ENCODE measurements at regions not wholly inside any gene's neighbourhood (a gene's known extent, or its start where the extent isn't known, plus 50 kb on each side); places are given as distances from the start of the nearest gene placed in this dataset.

- Histone ChIP-seq H3K27me3 (ENCODE audit: control insufficient read depth in 2 of 2, insufficient read depth in 2 of 2, low read length in 2 of 2) (no peaks in the 10 kb centered on the region), H3K9me3 (ENCODE audit: control insufficient read depth in 2 of 2, low read length in 2 of 2) (no peaks in the 10 kb centered on the region), H3K9ac (ENCODE audit: low read depth in 1 of 2, low read length in 2 of 2) (no peak overlapping the region), H3K36me3 (ENCODE audit: control insufficient read depth in 2 of 2, insufficient read depth in 2 of 2, low read length in 2 of 2) (no peaks in the 10 kb centered on the region), H3K4me1 (ENCODE audit: control insufficient read depth in 2 of 2, insufficient read depth in 2 of 2, low read length in 2 of 2) (no peaks in the 10 kb centered on the region), H3K27ac (ENCODE audit: low read depth in 2 of 2, low read length in 2 of 2) (no peak overlapping the region), H3K4me3 (ENCODE audit: low read length in 2 of 2) (no peak overlapping the region)
These were observed 79.7 kb downstream of the MDH1 start for GRCh38 chr2:63668466-63668865.

- H3K36me3 ChIP-seq (ENCODE audit: control insufficient read depth in 2 of 2, insufficient read depth in 2 of 2, low read length in 2 of 2): no peaks in the 10 kb centered on the region
- no peak overlapping the region for H3K4me3 ChIP-seq (ENCODE audit: low read length in 2 of 2)
- H3K9me3 ChIP-seq (ENCODE audit: control insufficient read depth in 2 of 2, low read length in 2 of 2): no peaks in the 10 kb centered on the region
- no peaks in the 10 kb centered on the region for H3K27me3 ChIP-seq (ENCODE audit: control insufficient read depth in 2 of 2, insufficient read depth in 2 of 2, low read length in 2 of 2)
- H3K9ac ChIP-seq (ENCODE audit: low read depth in 1 of 2, low read length in 2 of 2): no peak overlapping the region
- H3K4me1 ChIP-seq (ENCODE audit: control insufficient read depth in 2 of 2, insufficient read depth in 2 of 2, low read length in 2 of 2): no peaks in the 10 kb centered on the region
- no peak overlapping the region for H3K27ac ChIP-seq (ENCODE audit: low read depth in 2 of 2, low read length in 2 of 2)
These were observed 80.8 kb downstream of the MDH1 start for GRCh38 chr2:63669596-63669995.

DNA sequence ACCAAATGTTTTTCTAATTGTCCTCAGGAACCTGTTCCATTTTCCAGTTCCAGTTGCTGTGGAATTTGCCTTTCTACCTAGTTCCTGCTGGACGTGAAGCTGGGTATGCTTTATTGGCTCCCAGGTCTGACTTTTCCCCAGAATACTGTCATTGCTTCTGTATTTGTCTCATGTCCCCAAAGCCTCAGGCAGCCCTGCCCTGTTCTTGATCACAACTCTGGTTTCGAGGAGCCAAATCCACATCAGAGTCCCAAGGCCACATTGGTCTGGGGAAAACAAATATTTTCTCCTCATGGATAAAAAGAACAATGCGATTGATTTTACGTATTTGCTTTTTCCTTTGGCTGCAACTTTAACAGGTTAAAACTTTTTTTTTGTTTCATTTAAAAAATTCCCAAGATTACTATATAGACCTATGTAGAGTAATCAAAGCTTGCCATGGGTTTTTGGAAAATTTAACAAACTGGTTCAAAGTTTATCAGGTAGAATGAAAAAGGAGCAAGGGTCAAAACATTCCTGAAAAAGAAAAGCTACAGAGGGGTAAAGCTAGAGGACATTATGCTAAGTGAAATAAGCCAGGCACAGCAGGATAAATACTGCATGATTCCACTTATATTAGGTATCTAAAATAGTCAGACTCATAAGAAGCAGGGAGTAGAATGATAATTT, 85.2 kb downstream of the MDH1 start:
- H3K27me3 ChIP-seq (ENCODE audit: control insufficient read depth in 2 of 2, insufficient read depth in 2 of 2, low read length in 2 of 2): no peaks in the 10 kb centered on the region
- no peaks in the 10 kb centered on the region for H3K9me3 ChIP-seq (ENCODE audit: control insufficient read depth in 2 of 2, low read length in 2 of 2)
- H3K36me3 ChIP-seq (ENCODE audit: control insufficient read depth in 2 of 2, insufficient read depth in 2 of 2, low read length in 2 of 2): no peaks in the 10 kb centered on the region
- H3K4me3 ChIP-seq (ENCODE audit: low read length in 2 of 2): no peak overlapping the region
- H3K27ac ChIP-seq (ENCODE audit: low read depth in 2 of 2, low read length in 2 of 2): no peak overlapping the region
- no peaks in the 10 kb centered on the region for H3K4me1 ChIP-seq (ENCODE audit: control insufficient read depth in 2 of 2, insufficient read depth in 2 of 2, low read length in 2 of 2)
- H3K9ac ChIP-seq (ENCODE audit: low read depth in 1 of 2, low read length in 2 of 2): no peak overlapping the region

DNA sequence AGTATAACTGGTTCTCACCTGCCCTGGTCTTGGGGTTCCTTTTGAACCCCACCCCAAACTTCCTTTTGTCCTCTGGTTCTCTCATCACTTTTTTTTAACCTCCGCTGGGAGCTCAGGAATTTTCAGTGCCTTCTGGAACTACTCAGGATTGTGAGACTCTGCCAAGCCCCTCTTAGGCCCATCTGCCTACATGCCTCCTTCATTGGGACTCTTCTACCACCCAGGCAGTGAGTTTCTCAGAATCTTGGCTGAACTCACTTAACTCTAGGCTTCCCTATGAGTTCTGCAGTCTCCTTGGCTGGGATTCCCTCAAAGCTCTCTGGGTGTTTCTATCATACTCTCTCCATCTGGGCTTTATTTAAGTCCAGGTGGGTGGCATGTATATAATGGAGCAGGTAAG, 86.3 kb downstream of the MDH1 start:
- no peak overlapping the region for H3K4me3 ChIP-seq (ENCODE audit: low read length in 2 of 2)
- H3K4me1 ChIP-seq (ENCODE audit: control insufficient read depth in 2 of 2, insufficient read depth in 2 of 2, low read length in 2 of 2): no peaks in the 10 kb centered on the region
- no peak overlapping the region for H3K27ac ChIP-seq (ENCODE audit: low read depth in 2 of 2, low read length in 2 of 2)
- H3K9ac ChIP-seq (ENCODE audit: low read depth in 1 of 2, low read length in 2 of 2): no peak overlapping the region
- no peaks in the 10 kb centered on the region for H3K9me3 ChIP-seq (ENCODE audit: control insufficient read depth in 2 of 2, low read length in 2 of 2)
- H3K27me3 ChIP-seq (ENCODE audit: control insufficient read depth in 2 of 2, insufficient read depth in 2 of 2, low read length in 2 of 2): no peaks in the 10 kb centered on the region
- no peaks in the 10 kb centered on the region for H3K36me3 ChIP-seq (ENCODE audit: control insufficient read depth in 2 of 2, insufficient read depth in 2 of 2, low read length in 2 of 2)

DNA sequence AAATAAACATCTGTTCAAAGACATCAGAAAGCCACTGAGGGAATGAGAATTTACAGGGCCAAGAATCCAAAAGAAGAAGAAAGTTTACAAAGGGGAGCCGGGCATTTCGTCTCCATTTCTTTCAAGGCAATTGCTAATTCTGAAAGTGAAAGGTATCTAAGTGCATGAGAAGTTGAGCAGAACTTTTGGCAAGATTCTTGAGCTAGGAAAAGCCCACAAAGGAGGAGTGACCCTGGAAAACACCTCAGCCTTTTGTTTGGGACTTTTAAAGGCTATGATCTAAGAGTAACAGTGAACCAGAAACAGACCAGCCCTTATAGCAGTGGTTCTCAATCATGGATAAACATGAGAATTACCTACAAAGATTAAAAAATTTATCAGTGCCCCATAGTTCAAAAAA, 87.4 kb downstream of the MDH1 start:
- no peak overlapping the region for H3K4me3 ChIP-seq (ENCODE audit: low read length in 2 of 2)
- H3K27me3 ChIP-seq (ENCODE audit: control insufficient read depth in 2 of 2, insufficient read depth in 2 of 2, low read length in 2 of 2): no peaks in the 10 kb centered on the region
- H3K27ac ChIP-seq (ENCODE audit: low read depth in 2 of 2, low read length in 2 of 2): no peak overlapping the region
- no peaks in the 10 kb centered on the region for H3K9me3 ChIP-seq (ENCODE audit: control insufficient read depth in 2 of 2, low read length in 2 of 2)
- H3K36me3 ChIP-seq (ENCODE audit: control insufficient read depth in 2 of 2, insufficient read depth in 2 of 2, low read length in 2 of 2): no peaks in the 10 kb centered on the region
- H3K4me1 ChIP-seq (ENCODE audit: control insufficient read depth in 2 of 2, insufficient read depth in 2 of 2, low read length in 2 of 2): no peaks in the 10 kb centered on the region
- no peak overlapping the region for H3K9ac ChIP-seq (ENCODE audit: low read depth in 1 of 2, low read length in 2 of 2)

GRCh38 chr2:63678085-63678484, 89.3 kb downstream of the MDH1 start:
- Histone ChIP-seq H3K9ac (ENCODE audit: low read depth in 1 of 2, low read length in 2 of 2) (no peak overlapping the region), H3K27ac (ENCODE audit: low read depth in 2 of 2, low read length in 2 of 2) (no peak overlapping the region), H3K4me3 (ENCODE audit: low read length in 2 of 2) (no peak overlapping the region), H3K27me3 (ENCODE audit: control insufficient read depth in 2 of 2, insufficient read depth in 2 of 2, low read length in 2 of 2) (no peaks in the 10 kb centered on the region), H3K9me3 (ENCODE audit: control insufficient read depth in 2 of 2, low read length in 2 of 2) (no peaks in the 10 kb centered on the region), H3K4me1 (ENCODE audit: control insufficient read depth in 2 of 2, insufficient read depth in 2 of 2, low read length in 2 of 2) (no peaks in the 10 kb centered on the region), H3K36me3 (ENCODE audit: control insufficient read depth in 2 of 2, insufficient read depth in 2 of 2, low read length in 2 of 2) (no peaks in the 10 kb centered on the region)

GRCh38 chr2:63678551-63678950, 89.8 kb downstream of the MDH1 start:
- Histone ChIP-seq H3K4me1 (ENCODE audit: control insufficient read depth in 2 of 2, insufficient read depth in 2 of 2, low read length in 2 of 2) (no peaks in the 10 kb centered on the region), H3K4me3 (ENCODE audit: low read length in 2 of 2) (no peak overlapping the region), H3K9me3 (ENCODE audit: control insufficient read depth in 2 of 2, low read length in 2 of 2) (no peaks in the 10 kb centered on the region), H3K27ac (ENCODE audit: low read depth in 2 of 2, low read length in 2 of 2) (no peak overlapping the region), H3K36me3 (ENCODE audit: control insufficient read depth in 2 of 2, insufficient read depth in 2 of 2, low read length in 2 of 2) (no peaks in the 10 kb centered on the region), H3K9ac (ENCODE audit: low read depth in 1 of 2, low read length in 2 of 2) (no peak overlapping the region), H3K27me3 (ENCODE audit: control insufficient read depth in 2 of 2, insufficient read depth in 2 of 2, low read length in 2 of 2) (no peaks in the 10 kb centered on the region)

DNA sequence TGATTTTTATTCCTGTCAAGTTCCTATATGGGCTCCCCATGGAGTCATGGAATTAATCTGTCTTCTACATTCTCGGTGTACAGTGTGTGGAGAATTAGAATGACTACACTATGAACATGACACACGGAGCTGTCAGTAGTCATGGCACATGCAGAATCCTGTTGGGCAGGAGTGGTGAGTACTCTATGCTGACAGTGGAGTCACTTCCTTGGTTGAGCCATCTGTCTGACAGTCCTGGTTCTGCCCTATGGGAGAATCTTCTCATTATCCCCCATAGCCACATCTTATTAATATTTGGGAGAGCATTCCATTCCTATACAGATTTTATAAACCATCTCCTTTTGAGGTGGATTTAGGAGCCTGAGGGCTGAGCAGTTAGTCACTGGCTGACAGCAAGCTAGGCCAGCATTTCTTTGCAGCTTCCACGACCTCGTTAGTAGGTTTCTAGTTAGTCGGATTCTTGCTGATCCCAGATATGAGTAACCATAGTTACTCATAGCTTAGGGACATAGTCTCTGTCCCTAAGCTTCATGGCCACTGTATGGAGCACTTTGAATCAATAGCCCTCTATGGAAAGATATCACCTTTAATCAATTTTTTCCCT, 90.6 kb downstream of the MDH1 start:
- H3K4me1 ChIP-seq (ENCODE audit: control insufficient read depth in 2 of 2, insufficient read depth in 2 of 2, low read length in 2 of 2): no peaks in the 10 kb centered on the region
- no peaks in the 10 kb centered on the region for H3K9me3 ChIP-seq (ENCODE audit: control insufficient read depth in 2 of 2, low read length in 2 of 2)
- no peak overlapping the region for H3K9ac ChIP-seq (ENCODE audit: low read depth in 1 of 2, low read length in 2 of 2)
- no peaks in the 10 kb centered on the region for H3K36me3 ChIP-seq (ENCODE audit: control insufficient read depth in 2 of 2, insufficient read depth in 2 of 2, low read length in 2 of 2)
- no peak overlapping the region for H3K27ac ChIP-seq (ENCODE audit: low read depth in 2 of 2, low read length in 2 of 2)
- no peaks in the 10 kb centered on the region for H3K27me3 ChIP-seq (ENCODE audit: control insufficient read depth in 2 of 2, insufficient read depth in 2 of 2, low read length in 2 of 2)
- no peak overlapping the region for H3K4me3 ChIP-seq (ENCODE audit: low read length in 2 of 2)

DNA sequence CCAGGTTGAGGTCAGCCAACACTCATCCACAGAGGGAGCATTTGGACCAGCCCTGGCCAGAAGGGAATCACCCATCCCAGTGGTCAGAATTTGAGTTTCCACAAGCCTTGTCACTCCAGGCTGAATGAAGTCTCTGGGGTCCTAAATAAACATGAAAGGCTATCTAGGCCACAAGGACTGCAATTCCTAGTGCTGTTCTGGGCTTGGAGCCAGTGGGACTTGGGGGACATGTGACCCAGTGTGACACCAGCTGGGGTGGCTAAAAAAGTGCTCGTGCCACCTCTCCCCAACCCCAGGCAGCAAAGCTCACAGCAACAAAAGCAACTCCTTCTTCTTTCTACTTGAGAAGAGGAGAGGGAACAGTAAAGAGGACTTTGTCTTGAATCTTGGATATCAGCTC, 91.7 kb downstream of the MDH1 start:
- Histone ChIP-seq H3K9ac (ENCODE audit: low read depth in 1 of 2, low read length in 2 of 2) (no peak overlapping the region), H3K36me3 (ENCODE audit: control insufficient read depth in 2 of 2, insufficient read depth in 2 of 2, low read length in 2 of 2) (no peaks in the 10 kb centered on the region), H3K4me1 (ENCODE audit: control insufficient read depth in 2 of 2, insufficient read depth in 2 of 2, low read length in 2 of 2) (no peaks in the 10 kb centered on the region), H3K4me3 (ENCODE audit: low read length in 2 of 2) (no peak overlapping the region), H3K9me3 (ENCODE audit: control insufficient read depth in 2 of 2, low read length in 2 of 2) (no peaks in the 10 kb centered on the region), H3K27ac (ENCODE audit: low read depth in 2 of 2, low read length in 2 of 2) (no peak overlapping the region), H3K27me3 (ENCODE audit: control insufficient read depth in 2 of 2, insufficient read depth in 2 of 2, low read length in 2 of 2) (no peaks in the 10 kb centered on the region)

- Histone ChIP-seq H3K4me1 (ENCODE audit: control insufficient read depth in 2 of 2, insufficient read depth in 2 of 2, low read length in 2 of 2) (no peaks in the 10 kb centered on the region), H3K36me3 (ENCODE audit: control insufficient read depth in 2 of 2, insufficient read depth in 2 of 2, low read length in 2 of 2) (no peaks in the 10 kb centered on the region)
These were observed 93.1 kb downstream of the MDH1 start for GRCh38 chr2:63681896-63682295.

More at GRCh38 chr2:63681896-63682295, 93.1 kb downstream of the MDH1 start:
- H3K27me3 ChIP-seq (ENCODE audit: control insufficient read depth in 2 of 2, insufficient read depth in 2 of 2, low read length in 2 of 2): no peaks in the 10 kb centered on the region
- no peaks in the 10 kb centered on the region for H3K9me3 ChIP-seq (ENCODE audit: control insufficient read depth in 2 of 2, low read length in 2 of 2)
- no peak overlapping the region for H3K27ac ChIP-seq (ENCODE audit: low read depth in 2 of 2, low read length in 2 of 2)
- H3K9ac ChIP-seq (ENCODE audit: low read depth in 1 of 2, low read length in 2 of 2): no peak overlapping the region
- H3K4me3 ChIP-seq (ENCODE audit: low read length in 2 of 2): no peak overlapping the region
